Uterus (tissue), 3 donors: ENCODE measurements at regions not wholly inside any gene's neighbourhood (a gene's known extent, or its start where the extent isn't known, plus 50 kb on each side); places are given as distances from the start of the nearest gene placed in this dataset.

Experiments
- DNase-seq, 2 donors: peaks; one replicate each; pipeline ENCODE4 v3.0.0-alpha.2; 2019 to 2020
- H3K27ac ChIP-seq, 2 donors: fragments of 200-600 bp; sonication (generic); 1 replicate in 1 of 2; 2 replicates in 1 of 2; pipeline ENCODE4 v1.5.1; 2016 to 2018
- H3K27me3 ChIP-seq, 2 donors: fragments of 200-600 bp; sonication (generic); one replicate each; pipeline ENCODE4 v1.5.1; 2018 to 2019; ENCODE audit warnings: control low read depth in 1 of 2
- H3K36me3 ChIP-seq, 2 donors: fragments of 200-600 bp; sonication (generic); one replicate each; pipeline ENCODE4 v1.5.1; 2019; ENCODE audit warnings: control low read depth in 1 of 2
- H3K4me1 ChIP-seq, 2 donors: fragments of 200-600 bp; sonication (generic); one replicate each; pipeline ENCODE4 v1.5.1; 2018 to 2019; ENCODE audit warnings: control low read depth in 1 of 2
- H3K4me3 ChIP-seq, 2 donors: fragments of 200-600 bp; sonication (generic); 1 replicate in 1 of 2; 2 replicates in 1 of 2; pipeline ENCODE4 v1.5.1; 2018 to 2019; ENCODE audit warnings: mild to moderate bottlenecking in 1 of 2
- H3K9me3 ChIP-seq, 2 donors: fragments of 200-600 bp; sonication (generic); one replicate each; pipeline ENCODE4 v1.5.1; 2019; ENCODE audit warnings: control low read depth in 1 of 2
- POLR2A ChIP-seq, 2 donors: fragments of 450-650 bp; IDR thresholded peaks; one replicate each; pipeline ENCODE4 v1.6.1; 2016; ENCODE audit warnings: antibody characterized with exemption in 2 of 2, mild to moderate bottlenecking in 1 of 2, moderate library complexity in 1 of 2
- intact Hi-C: fragments of 100-400 bp; cut with DNase I; formaldehyde crosslinking; loops from one replicate; pipeline ENCODE4 v1.15.1; 2023; ENCODE audit warnings: low total_unique reads
- TF ChIP-seq, protein P1 (sequence below), 4 experiments: fragments of 200-600 bp in 2 of 4; fragments of 450-650 bp in 2 of 4; sonication (generic) in 2 of 4; IDR thresholded peaks; one replicate each; pipeline ENCODE4 v1.5.1; 2016 to 2019; ENCODE audit warnings: antibody characterized with exemption in 4 of 4, mild to moderate bottlenecking in 2 of 4, moderate library complexity in 1 of 4
- donor health status: DM: yes; HTN: yes; CAD: no.

DNA sequence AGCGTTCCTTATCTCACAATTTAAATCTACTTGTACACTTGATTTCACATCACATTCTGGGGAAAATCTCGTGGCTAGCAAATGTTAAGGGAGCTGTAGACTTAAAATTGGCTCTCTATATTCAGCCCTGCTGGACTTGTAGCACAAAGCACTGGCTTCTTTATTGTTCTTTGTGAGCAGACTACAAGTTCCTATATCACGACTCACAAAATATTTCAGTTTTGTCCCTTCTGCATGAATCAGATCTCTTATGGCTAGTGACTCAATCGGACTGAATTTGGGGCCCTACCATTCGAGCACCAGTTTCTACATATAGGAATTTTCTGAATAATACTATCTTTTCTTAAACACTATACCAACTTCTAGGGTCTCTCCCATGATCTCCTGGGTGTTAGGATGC is 390.1 kb downstream of the ADAM29 start:
- TF ChIP-seq, protein P1, sequence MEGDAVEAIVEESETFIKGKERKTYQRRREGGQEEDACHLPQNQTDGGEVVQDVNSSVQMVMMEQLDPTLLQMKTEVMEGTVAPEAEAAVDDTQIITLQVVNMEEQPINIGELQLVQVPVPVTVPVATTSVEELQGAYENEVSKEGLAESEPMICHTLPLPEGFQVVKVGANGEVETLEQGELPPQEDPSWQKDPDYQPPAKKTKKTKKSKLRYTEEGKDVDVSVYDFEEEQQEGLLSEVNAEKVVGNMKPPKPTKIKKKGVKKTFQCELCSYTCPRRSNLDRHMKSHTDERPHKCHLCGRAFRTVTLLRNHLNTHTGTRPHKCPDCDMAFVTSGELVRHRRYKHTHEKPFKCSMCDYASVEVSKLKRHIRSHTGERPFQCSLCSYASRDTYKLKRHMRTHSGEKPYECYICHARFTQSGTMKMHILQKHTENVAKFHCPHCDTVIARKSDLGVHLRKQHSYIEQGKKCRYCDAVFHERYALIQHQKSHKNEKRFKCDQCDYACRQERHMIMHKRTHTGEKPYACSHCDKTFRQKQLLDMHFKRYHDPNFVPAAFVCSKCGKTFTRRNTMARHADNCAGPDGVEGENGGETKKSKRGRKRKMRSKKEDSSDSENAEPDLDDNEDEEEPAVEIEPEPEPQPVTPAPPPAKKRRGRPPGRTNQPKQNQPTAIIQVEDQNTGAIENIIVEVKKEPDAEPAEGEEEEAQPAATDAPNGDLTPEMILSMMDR (IDR thresholded peaks at IDR 0.05) = no peak
- TF ChIP-seq POLR2A (IDR thresholded peaks at IDR 0.05) = no peak
- H3K4me1 ChIP-seq = no peaks in the 10 kb centered on the region
- H3K4me3 ChIP-seq = no peak overlapping the region

DNA sequence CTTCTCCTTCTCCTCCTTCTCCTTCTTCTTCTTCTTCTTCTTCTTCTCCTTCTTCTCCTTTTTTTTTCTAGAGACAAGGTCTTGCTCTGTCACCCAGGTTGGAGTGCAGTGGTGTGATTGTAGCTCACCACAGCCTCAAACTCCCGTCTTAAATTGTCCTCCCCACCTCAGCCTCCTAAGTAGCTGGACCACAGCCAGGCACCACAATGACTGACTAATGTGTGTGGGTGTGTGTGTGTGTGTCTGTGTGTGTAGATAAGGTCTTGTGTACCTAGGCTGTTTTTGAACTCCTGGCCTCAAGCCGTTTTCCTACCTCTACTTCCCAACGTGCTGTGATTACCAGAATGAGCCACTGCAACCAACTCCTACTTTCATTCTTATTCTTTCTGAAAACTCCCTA is 390.9 kb downstream of the ADAM29 start:
- no peak for DNase-seq
- H3K36me3 ChIP-seq = no peaks in the 10 kb centered on the region
- H3K4me1 ChIP-seq = no peaks in the 10 kb centered on the region
- no peaks in the 10 kb centered on the region for H3K9me3 ChIP-seq
- intact Hi-C loops = no loop called here
- H3K4me3 ChIP-seq = no peak overlapping the region
- H3K27ac ChIP-seq = no peak overlapping the region
- H3K27me3 ChIP-seq = no peaks in the 10 kb centered on the region
- TF ChIP-seq, protein P1 (IDR thresholded peaks at IDR 0.05) = no peak
- TF ChIP-seq POLR2A (IDR thresholded peaks at IDR 0.05) = no peak

More for the DNA sequence above, 390.1 kb downstream of the ADAM29 start:
- Histone ChIP-seq H3K27me3 (no peaks in the 10 kb centered on the region), H3K36me3 (no peaks in the 10 kb centered on the region), H3K9me3 (no peaks in the 10 kb centered on the region), H3K27ac (no peak overlapping the region)
- no peak for DNase-seq
- intact Hi-C loops = no loop called here

DNA sequence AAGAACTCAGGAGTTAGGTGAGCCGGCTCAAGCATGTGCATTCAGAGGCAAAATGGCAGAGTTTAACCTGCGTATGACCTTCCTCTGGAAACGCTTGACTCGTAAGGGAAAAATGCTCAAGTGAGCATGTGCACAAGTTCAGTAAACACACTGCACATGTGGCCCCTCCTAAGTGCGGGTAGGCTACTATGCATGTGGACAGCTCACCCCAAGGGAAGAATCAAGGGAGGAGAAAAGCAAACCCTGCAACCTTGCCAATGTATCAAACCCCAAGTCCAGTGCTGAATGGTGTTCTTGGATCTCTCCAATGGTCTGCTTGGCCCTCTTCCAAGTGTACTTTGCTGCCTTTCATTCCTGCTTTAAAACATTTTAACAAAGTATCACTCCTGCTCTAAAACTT is 407.1 kb downstream of the ADAM29 start:
- intact Hi-C loops = no loop called here

DNA sequence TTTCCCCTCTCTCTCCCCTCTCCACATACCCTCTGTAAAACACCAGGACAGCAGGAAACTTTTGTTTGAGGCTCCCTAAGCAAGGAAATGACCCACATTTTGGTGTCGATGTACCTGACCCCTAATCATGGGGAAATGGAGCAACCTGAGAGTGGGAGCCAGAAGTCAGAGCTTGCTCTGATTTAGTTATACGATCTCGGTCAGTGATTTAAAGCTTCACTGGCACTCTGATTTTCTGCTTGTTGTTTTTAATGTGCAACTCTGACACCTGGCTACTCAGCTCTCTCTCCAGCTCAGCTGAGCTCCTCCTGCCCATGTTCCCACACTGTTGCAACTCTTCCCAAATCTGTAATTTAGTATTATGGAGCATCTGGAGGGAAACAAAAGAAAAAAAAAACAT is 408.6 kb downstream of the ADAM29 start:
- peak overlapping the region in 1 of 2 donors; percentile 50 for H3K27ac ChIP-seq
- H3K36me3 ChIP-seq = no peaks in the 10 kb centered on the region
- intact Hi-C loops = no loop called here
- H3K9me3 ChIP-seq = no peaks in the 10 kb centered on the region
- DNase-seq = no peak
- H3K27me3 ChIP-seq = no peaks in the 10 kb centered on the region
- H3K4me1 ChIP-seq = peaks cover 0 to 5% of the 10 kb centered on the region in 2 donors
- no peak overlapping the region for H3K4me3 ChIP-seq
- TF ChIP-seq POLR2A (IDR thresholded peaks at IDR 0.05) = no peak
- TF ChIP-seq, protein P1 (IDR thresholded peaks at IDR 0.05) = no peak

More for the DNA sequence above, 407.1 kb downstream of the ADAM29 start:
- no peaks in the 10 kb centered on the region for H3K27me3 ChIP-seq
- no peaks in the 10 kb centered on the region for H3K36me3 ChIP-seq
- no peak overlapping the region for H3K27ac ChIP-seq
- no peaks in the 10 kb centered on the region for H3K9me3 ChIP-seq
- H3K4me3 ChIP-seq = no peak overlapping the region
- peaks cover 0 to 5% of the 10 kb centered on the region in 2 donors for H3K4me1 ChIP-seq
- DNase-seq = no peak
- no peak for TF ChIP-seq POLR2A (IDR thresholded peaks at IDR 0.05)
- TF ChIP-seq, protein P1 (IDR thresholded peaks at IDR 0.05) = no peak

DNA sequence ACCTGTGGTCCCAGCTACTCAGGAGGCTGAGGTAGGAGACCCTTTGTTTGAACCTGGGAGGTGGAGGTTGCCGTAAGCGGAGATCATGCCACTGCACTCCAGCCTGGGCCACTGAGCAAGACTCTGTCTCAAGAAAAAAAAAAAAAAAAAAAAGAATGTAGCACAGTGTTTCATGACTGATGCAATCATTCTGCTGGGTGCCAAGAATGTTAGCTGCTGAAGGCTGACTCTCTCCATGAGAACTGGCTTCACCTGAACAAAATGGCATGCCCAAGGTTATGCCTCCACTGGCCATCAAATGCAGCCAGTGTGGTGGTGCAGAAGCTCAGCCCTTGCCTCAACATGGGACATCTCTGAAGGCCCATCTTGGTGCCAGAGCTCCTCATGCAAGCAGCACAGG is 412.1 kb downstream of the ADAM29 start:
- H3K4me1 ChIP-seq = peaks cover 0 to 5% of the 10 kb centered on the region in 2 donors
- no peaks in the 10 kb centered on the region for H3K36me3 ChIP-seq
- no peak overlapping the region for H3K4me3 ChIP-seq
- H3K27me3 ChIP-seq = no peaks in the 10 kb centered on the region
- no peak for DNase-seq
- no peak overlapping the region for H3K27ac ChIP-seq
- intact Hi-C loops = no loop called here
- no peaks in the 10 kb centered on the region for H3K9me3 ChIP-seq
- no peak for TF ChIP-seq POLR2A (IDR thresholded peaks at IDR 0.05)
- TF ChIP-seq, protein P1 (IDR thresholded peaks at IDR 0.05) = no peak
